ENCODE measurements at regions not wholly inside any gene's neighbourhood (a gene's known extent, or its start where the extent isn't known, plus 50 kb on each side); places are given as distances from the start of the nearest gene placed in this dataset.
"Not testable (repeated sequence)": the region's sequence is repeated elsewhere in the genome, so short reads cannot be mapped to it uniquely, and the experiment has no call there.

- DNase-seq (ENCODE audit: low spot score), result no peak
These were observed 404.8 kb downstream of the EPHA5 start for GRCh38 chr4:65265526-65265925.

GRCh38 chr4:65259296-65259695 lies 411.0 kb downstream of the EPHA5 start:
- no peak for DNase-seq (ENCODE audit: low spot score)

DNA sequence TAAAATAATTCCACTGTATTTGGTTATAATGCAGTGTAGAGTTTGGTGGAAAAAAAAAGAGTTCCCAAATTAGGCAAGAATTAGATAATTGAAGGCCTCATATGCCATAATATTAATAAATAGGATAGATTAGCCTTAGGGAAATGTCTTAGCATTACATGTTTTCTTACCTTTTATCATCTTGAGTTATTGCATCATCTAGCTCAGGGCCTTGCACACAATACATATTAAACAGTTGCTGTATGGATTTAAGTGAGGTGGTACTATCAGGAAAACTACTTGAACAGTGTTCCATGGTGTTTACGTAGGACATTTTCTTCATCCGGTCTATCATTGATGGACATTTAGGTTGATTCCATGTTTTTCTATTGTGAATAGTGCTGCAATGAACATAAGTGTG lies 419.4 kb downstream of the EPHA5 start:
- DNase-seq (ENCODE audit: low spot score), result no peak

GRCh38 chr4:65249111-65249510 lies 421.2 kb downstream of the EPHA5 start:
- no peak for DNase-seq (ENCODE audit: low spot score)

DNA sequence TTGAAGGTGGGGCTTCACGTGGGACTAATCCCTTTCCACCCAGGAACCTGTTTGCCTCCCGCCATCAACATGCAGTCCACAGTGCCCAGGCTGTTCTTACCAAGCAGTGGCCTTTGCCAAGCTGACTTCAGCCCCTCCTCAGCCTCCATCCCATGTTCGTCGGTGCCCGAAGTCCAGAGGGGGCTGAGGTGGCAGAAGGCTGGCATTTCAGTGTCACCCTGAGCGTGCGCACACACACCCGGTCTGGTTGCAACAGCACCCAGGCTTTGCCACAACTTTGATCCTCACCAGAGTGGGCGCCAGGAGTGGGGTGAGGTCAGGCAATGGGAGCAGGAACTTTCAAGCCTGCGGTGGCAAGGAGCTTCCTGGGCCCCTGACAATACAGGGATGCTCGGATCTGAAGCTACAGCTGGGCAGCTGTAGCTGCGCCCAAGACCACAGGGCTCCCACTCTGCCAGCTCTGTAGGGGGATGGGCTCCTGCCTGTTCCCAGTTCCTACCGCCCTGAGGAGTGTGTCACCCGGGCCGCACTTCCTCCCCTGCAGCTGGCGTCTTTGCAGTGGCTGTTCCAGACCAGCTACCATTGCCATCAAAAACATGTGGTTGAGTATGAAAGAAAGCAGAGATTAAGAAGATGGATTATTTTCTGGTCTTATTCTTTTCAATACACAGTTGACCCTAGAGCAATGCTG lies 428.0 kb downstream of the EPHA5 start:
- DNase-seq (ENCODE audit: low spot score), result no peak

DNA sequence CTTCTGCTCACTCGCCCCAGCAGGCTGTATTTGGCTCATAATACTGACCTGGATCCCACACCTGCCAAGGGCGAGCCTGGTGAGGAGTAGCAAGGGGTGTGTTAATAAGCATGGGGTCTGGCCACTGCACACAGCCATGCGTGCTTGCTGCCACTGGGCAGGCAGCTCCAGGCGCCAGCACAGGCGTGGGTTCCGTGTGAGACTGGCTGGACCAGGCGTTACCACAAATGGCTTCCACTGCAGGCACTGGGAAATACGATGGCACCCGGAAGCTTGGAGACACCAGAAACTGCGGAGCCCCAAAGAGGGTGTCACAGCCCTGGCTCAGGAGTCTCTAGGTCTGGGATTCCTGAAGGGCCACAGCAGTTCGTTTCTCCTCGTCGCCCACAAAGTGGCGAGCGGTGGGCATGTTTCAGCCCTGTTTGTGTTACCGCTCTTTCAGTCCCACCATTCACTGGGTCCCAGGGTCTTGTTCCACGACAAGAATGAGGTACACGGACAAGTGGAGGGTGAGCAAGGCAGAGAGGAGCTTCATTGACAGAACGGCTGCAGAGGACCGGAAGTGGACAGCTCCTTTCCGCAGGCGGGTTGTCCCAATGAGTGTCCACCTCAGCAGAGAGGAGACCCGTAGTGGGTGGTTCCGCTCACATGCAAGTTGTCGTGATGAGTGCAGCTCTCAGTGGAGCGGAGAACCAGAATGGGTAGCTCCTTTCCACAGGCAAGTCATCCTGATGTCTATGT lies 428.9 kb downstream of the EPHA5 start:
- no peak for DNase-seq (ENCODE audit: low spot score)

- DNase-seq (ENCODE audit: low spot score), result no peak
These were observed 436.2 kb downstream of the EPHA5 start for GRCh38 chr4:65234061-65234460.

- DNase-seq (ENCODE audit: low spot score), result no peak
These were observed 442.7 kb downstream of the EPHA5 start for GRCh38 chr4:65227628-65228027.

GRCh38 chr4:65223601-65224000 lies 446.7 kb downstream of the EPHA5 start:
- DNase-seq (ENCODE audit: low spot score), result no peak

- not testable (repeated sequence) for DNase-seq (ENCODE audit: low spot score)
These were observed 447.2 kb downstream of the EPHA5 start for GRCh38 chr4:65223074-65223473.

GRCh38 chr4:65217179-65217578 lies 453.1 kb downstream of the EPHA5 start:
- DNase-seq (ENCODE audit: low spot score), result no peak

DNA sequence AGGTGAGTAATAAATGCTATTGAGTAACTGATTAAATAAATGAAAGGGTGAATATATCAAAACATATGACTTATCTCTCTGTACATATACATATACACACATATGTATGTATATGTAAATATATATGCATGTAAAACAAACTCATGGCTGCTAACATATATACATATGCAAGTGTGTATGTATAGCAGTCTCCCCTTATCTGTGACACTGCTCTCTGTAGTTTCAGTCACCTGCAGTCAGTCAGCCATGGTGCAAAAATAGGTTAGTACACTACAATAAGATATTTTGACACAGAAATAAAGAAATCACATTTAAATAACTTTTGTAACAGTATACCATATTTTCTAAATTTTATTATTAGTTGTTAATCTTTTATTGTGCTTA lies 467.4 kb downstream of the EPHA5 start:
- no peak for DNase-seq (ENCODE audit: low spot score)

GRCh38 chr4:65202165-65202852 lies 468.0 kb downstream of the EPHA5 start:
- no peak for DNase-seq (ENCODE audit: low spot score)

GRCh38 chr4:65195666-65196065 lies 474.6 kb downstream of the EPHA5 start:
- DNase-seq (ENCODE audit: low spot score), result no peak

DNA sequence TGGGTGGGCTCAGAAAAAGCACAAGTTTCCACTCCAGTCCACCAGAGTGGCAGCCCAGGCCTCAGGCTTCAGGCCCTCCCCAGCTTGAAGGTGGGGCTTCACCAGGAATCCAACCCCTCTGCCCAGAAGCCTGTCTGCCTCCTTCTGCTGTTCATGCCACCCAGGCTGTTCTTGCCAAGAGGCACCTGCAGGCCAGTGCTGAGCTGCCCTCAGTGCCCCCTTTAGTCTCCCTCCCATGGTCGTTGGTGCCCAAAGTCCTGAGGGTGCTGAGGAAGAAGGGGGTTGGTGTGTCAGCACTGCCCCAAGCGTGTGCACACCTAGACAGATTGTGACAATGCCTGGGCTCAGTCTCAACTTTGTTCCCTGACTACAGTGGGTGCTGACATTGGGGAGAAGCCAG lies 475.3 kb downstream of the EPHA5 start:
- no peak for DNase-seq (ENCODE audit: low spot score)

GRCh38 chr4:65193985-65194384 lies 476.3 kb downstream of the EPHA5 start:
- no peak for DNase-seq (ENCODE audit: low spot score)

DNA sequence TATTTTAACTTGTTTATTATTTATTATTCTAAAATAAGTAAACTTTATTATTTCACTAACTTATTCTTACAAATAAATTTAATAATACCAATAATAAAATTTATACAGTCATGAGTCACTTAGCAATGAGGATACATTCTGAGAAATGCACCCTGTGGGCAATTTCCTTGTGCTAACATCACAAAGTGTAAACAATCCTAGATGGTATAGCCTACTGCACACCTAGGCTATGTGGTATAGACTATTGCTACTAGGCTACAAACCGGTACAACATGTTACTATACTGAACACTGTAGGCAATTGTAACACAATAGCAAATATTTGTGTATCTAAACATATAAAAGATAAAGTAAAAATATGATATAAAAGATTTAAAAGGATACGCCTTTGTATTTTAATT lies 479.5 kb downstream of the EPHA5 start:
- no peak for DNase-seq (ENCODE audit: low spot score)

GRCh38 chr4:65175585-65175984 lies 494.7 kb downstream of the EPHA5 start:
- no peak for DNase-seq (ENCODE audit: low spot score)

DNA sequence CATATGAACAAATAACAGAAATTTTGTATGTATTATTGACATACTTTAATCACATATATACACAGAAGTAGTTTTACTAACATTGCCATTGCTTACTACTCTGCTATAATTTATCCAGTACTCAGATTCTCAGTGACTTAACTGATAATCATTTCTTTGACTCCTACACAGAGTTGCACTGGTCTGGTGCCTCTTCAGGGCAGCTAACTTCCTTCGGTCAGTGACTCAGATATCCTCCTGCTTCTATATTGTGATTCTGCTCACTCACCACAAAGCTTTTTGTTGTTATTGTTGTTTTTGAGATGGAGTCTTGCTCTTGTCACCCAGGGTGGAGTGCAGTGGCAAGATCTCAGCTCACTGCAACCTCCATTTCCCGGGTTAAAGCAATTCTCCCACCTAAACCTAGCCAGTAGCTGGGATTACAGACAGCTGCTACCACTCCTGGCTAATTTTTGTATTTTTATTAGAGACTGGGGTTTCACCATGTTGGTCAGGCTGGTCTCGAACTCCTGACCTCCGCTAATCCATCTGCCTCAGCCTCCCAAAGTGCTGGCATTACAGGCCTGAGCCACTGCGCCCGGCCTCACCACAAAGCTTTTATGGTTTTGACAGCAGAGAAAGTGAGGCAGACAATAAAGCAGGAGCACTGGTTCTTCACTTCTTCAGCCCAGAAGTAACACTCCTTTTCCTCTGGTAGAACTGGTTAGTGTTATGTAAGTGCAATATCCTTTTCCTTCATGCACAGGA lies 499.3 kb downstream of the EPHA5 start:
- no peak for DNase-seq (ENCODE audit: low spot score)

GRCh38 chr4:65167719-65168118 lies 502.6 kb downstream of the EPHA5 start:
- no peak for DNase-seq (ENCODE audit: low spot score)

DNA sequence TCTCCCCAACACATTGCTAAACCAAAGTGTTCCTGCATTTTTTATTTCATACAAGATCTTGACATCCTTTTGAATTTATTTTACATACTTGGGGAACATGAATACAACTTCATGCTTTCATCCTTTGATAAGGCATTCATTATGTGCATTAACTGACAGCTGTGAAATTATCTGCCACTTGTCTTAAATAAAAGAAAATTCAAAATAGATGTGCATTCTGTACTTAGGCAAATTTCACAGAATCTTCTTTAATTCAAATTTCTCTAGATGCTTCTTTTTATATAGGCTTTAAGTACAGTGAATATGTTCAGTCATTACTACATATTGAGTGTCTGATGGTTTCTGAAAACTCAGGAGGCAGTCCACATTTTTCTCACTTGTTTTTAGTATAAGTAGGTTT lies 518.1 kb downstream of the EPHA5 start:
- no peak for DNase-seq (ENCODE audit: low spot score)

DNA sequence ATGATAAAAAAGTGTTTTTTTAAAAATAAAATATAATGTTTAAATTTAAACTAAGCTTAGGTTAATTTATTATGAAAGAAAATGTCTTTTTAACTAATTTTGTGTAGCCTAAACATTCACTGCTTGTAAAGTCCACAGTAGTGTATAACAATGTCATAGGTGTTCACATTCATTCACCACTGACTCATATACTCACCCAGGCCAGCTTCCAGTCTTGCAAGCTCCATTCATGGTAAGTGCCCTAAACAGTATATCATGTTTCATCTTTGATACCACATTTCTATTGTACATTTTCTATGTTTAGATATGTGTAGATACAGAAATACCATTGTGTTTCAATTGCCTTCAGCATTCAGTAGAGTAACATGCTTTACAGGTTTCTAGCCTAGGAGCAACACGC lies 530.3 kb downstream of the EPHA5 start:
- DNase-seq (ENCODE audit: low spot score), result no peak

DNA sequence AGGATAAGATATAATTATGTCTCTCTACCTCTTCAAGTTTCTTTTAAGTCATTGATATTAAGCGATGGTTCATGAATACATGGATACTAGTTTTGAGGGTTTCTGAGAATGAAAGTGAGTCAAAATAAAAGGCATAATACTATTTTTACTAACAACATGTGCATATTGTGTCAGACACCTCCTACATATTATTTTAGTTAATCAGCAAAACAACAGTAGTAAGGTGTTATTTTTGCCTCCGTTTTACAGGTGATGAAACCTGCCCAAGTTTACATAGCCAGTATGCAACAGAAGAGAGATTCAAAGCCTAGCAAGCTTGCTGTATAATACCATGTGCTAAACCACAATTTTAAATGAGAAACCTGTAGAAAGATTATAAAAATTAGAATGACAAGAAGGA lies 544.1 kb downstream of the EPHA5 start:
- DNase-seq (ENCODE audit: low spot score), result no peak
